ENCODE measurements at regions not wholly inside any gene's neighbourhood (a gene's known extent, or its start where the extent isn't known, plus 50 kb on each side); places are given as distances from the start of the nearest gene placed in this dataset.

GRCh38 chr7:20064974-20065862 is 152.0 kb downstream of the MACC1 start:
- Histone ChIP-seq H3K27me3 (ENCODE audit: insufficient read depth, poor library complexity, severe bottlenecking) (no peaks in the 10 kb centered on the region), H3K27ac (ENCODE audit: poor library complexity, severe bottlenecking) (no peak overlapping the region)
- DNase-seq (ENCODE audit: low spot score) = no peak

GRCh38 chr7:20064181-20064970 is 152.8 kb downstream of the MACC1 start:
- Histone ChIP-seq H3K36me3 (ENCODE audit: low read depth) (0 out of 2 replicates have a peak, but pooled peaks cover 4% of the 10 kb centered on the region), H3K9me3 (ENCODE audit: severe bottlenecking) (no peaks in the 10 kb centered on the region), H3K27ac (ENCODE audit: poor library complexity, severe bottlenecking) (no peak overlapping the region), H3K4me1 (ENCODE audit: insufficient read depth, poor library complexity, severe bottlenecking) (no peaks in the 10 kb centered on the region), H3K27me3 (ENCODE audit: insufficient read depth, poor library complexity, severe bottlenecking) (no peaks in the 10 kb centered on the region), H3K4me3 (ENCODE audit: severe bottlenecking) (no peak overlapping the region)
- DNase-seq (ENCODE audit: low spot score) (no peak), ATAC-seq (ENCODE audit: low read depth) (no peak)
- TF ChIP-seq, protein P1, sequence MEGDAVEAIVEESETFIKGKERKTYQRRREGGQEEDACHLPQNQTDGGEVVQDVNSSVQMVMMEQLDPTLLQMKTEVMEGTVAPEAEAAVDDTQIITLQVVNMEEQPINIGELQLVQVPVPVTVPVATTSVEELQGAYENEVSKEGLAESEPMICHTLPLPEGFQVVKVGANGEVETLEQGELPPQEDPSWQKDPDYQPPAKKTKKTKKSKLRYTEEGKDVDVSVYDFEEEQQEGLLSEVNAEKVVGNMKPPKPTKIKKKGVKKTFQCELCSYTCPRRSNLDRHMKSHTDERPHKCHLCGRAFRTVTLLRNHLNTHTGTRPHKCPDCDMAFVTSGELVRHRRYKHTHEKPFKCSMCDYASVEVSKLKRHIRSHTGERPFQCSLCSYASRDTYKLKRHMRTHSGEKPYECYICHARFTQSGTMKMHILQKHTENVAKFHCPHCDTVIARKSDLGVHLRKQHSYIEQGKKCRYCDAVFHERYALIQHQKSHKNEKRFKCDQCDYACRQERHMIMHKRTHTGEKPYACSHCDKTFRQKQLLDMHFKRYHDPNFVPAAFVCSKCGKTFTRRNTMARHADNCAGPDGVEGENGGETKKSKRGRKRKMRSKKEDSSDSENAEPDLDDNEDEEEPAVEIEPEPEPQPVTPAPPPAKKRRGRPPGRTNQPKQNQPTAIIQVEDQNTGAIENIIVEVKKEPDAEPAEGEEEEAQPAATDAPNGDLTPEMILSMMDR (IDR thresholded peaks at IDR 0.05; ENCODE audit: poor library complexity, severe bottlenecking) = no peak

More at GRCh38 chr7:20064974-20065862, 152.0 kb downstream of the MACC1 start:
- TF ChIP-seq, protein P1 (IDR thresholded peaks at IDR 0.05; ENCODE audit: poor library complexity, severe bottlenecking) = no peak
- Histone ChIP-seq H3K36me3 (ENCODE audit: low read depth) (0 out of 2 replicates have a peak, but pooled peaks cover 4% of the 10 kb centered on the region), H3K4me1 (ENCODE audit: insufficient read depth, poor library complexity, severe bottlenecking) (no peaks in the 10 kb centered on the region), H3K4me3 (ENCODE audit: severe bottlenecking) (no peak overlapping the region), H3K9me3 (ENCODE audit: severe bottlenecking) (no peaks in the 10 kb centered on the region)
- no peak for ATAC-seq (ENCODE audit: low read depth)

- Histone ChIP-seq H3K27me3 (ENCODE audit: insufficient read depth, poor library complexity, severe bottlenecking) (no peaks in the 10 kb centered on the region), H3K36me3 (ENCODE audit: low read depth) (0 out of 2 replicates have a peak, but pooled peaks cover 4% of the 10 kb centered on the region), H3K9me3 (ENCODE audit: severe bottlenecking) (no peaks in the 10 kb centered on the region), H3K4me3 (ENCODE audit: severe bottlenecking) (no peak overlapping the region), H3K27ac (ENCODE audit: poor library complexity, severe bottlenecking) (no peak overlapping the region), H3K4me1 (ENCODE audit: insufficient read depth, poor library complexity, severe bottlenecking) (no peaks in the 10 kb centered on the region)
- ATAC-seq (ENCODE audit: low read depth) (no peak), DNase-seq (ENCODE audit: low spot score) (no peak)
- TF ChIP-seq, protein P1 (IDR thresholded peaks at IDR 0.05; ENCODE audit: poor library complexity, severe bottlenecking) = no peak
Observed at GRCh38 chr7:20063644-20064043, 153.5 kb downstream of the MACC1 start.

DNA sequence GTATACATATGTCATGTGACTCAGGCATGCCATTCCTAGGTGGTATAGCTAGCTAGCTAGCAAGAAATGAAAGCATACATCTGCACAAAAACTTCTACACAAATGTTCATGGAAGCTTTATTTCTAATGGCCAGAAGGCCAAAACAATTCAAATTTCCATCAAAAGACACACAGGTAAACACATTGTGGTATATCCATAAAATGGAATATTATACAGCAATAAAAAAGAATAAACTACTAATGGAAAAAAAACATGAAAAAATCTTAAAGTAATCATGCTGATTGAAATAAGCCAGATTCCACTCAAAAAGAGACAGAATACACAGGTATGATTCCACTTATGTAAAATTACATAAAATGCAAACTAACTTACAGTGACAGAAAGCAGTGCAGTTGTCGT is 154.3 kb downstream of the MACC1 start:
- DNase-seq (ENCODE audit: low spot score) (no peak), ATAC-seq (ENCODE audit: low read depth) (no peak)
- H3K4me1 ChIP-seq (ENCODE audit: insufficient read depth, poor library complexity, severe bottlenecking) = no peaks in the 10 kb centered on the region
- TF ChIP-seq, protein P1 (IDR thresholded peaks at IDR 0.05; ENCODE audit: poor library complexity, severe bottlenecking) = no peak
- 0 out of 2 replicates have a peak, but pooled peaks cover 4% of the 10 kb centered on the region for H3K36me3 ChIP-seq (ENCODE audit: low read depth)
- H3K27me3 ChIP-seq (ENCODE audit: insufficient read depth, poor library complexity, severe bottlenecking) = no peaks in the 10 kb centered on the region
- H3K9me3 ChIP-seq (ENCODE audit: severe bottlenecking) = no peaks in the 10 kb centered on the region
- no peak overlapping the region for H3K27ac ChIP-seq (ENCODE audit: poor library complexity, severe bottlenecking)
- no peak overlapping the region for H3K4me3 ChIP-seq (ENCODE audit: severe bottlenecking)

All from RWPE2 (cell line).